NB4 (cell line): ENCODE measurements at regions not wholly inside any gene's neighbourhood (a gene's known extent, or its start where the extent isn't known, plus 50 kb on each side); places are given as distances from the start of the nearest gene placed in this dataset.

Experiments
- DNase-seq: peaks from one replicate; pipeline ENCODE4 v3.0.0; 2010; ENCODE audit warnings: low read depth
- H3K4me3 ChIP-seq: one replicate; pipeline ENCODE4 v1.5.1; 2011; ENCODE audit warnings: mild to moderate bottlenecking, low read depth, low read length, moderate library complexity
- CTCF ChIP-seq: IDR thresholded peaks from one replicate; pipeline ENCODE4 v1.5.1; 2012; ENCODE audit warnings: low read depth, low read length
- MAX ChIP-seq: IDR thresholded peaks from 2 replicates; pipeline ENCODE4 v1.6.1; 2011; ENCODE audit warnings: low read depth, low read length
- MYC ChIP-seq: IDR thresholded peaks from 2 replicates; pipeline ENCODE4 v1.6.1; 2011; ENCODE audit warnings: low read depth, low read length
- POLR2A ChIP-seq: IDR thresholded peaks from 2 replicates; pipeline ENCODE4 v1.6.1; 2011; ENCODE audit warnings: mild to moderate bottlenecking; ENCODE audit not compliant: insufficient read length; ENCODE audit errors: extremely low read depth

GRCh38 chr2:59733567-59733930, 819.9 kb downstream of the BCL11A start:
- no peak for DNase-seq
- TF ChIP-seq CTCF (no peak), MYC (no peak), MAX (no peak), POLR2A (no peak)
- no peak overlapping the region for H3K4me3 ChIP-seq

- DNase-seq: no peak
- no peak for TF ChIP-seq MAX
- TF ChIP-seq CTCF: no peak
- TF ChIP-seq MYC: no peak
- no peak for TF ChIP-seq POLR2A
- no peak overlapping the region for H3K4me3 ChIP-seq
Measured at GRCh38 chr2:59732871-59733566, 820.4 kb downstream of the BCL11A start.

GRCh38 chr2:59727121-59727590, 826.3 kb downstream of the BCL11A start:
- no peak overlapping the region for H3K4me3 ChIP-seq
- DNase-seq: no peak
- TF ChIP-seq MYC (no peak), MAX (no peak), POLR2A (no peak), CTCF (no peak)

GRCh38 chr2:59726228-59727120, 827.0 kb downstream of the BCL11A start:
- peak; percentile 74 for DNase-seq
- no peak for TF ChIP-seq MYC
- peak overlapping the region; percentile 1 for H3K4me3 ChIP-seq

GRCh38 chr2:59724746-59725145, 828.7 kb downstream of the BCL11A start:
- DNase-seq: no peak
- no peak for TF ChIP-seq CTCF
- no peak for TF ChIP-seq POLR2A
- no peak for TF ChIP-seq MAX
- TF ChIP-seq MYC: no peak
- H3K4me3 ChIP-seq: no peak overlapping the region

- no peak overlapping the region for H3K4me3 ChIP-seq
- DNase-seq: no peak
- TF ChIP-seq POLR2A: no peak
- TF ChIP-seq MYC: no peak
- TF ChIP-seq CTCF: no peak
- no peak for TF ChIP-seq MAX
Measured at GRCh38 chr2:59720296-59720866, 833.1 kb downstream of the BCL11A start.
